Left hindlimb (tissue), 1 donor: ENCODE measurements at regions not wholly inside any gene's neighbourhood (a gene's known extent, or its start where the extent isn't known, plus 50 kb on each side); places are given as distances from the start of the nearest gene placed in this dataset.
"Not testable (repeated sequence)": the region's sequence is repeated elsewhere in the genome, so short reads cannot be mapped to it uniquely, and the experiment has no call there.

ENCODE experiments used
- DNase-seq: peaks from one replicate; pipeline ENCODE4 v3.0.0-alpha.2; 2018

GRCh38 chr5:84961193-84961592 is 576.5 kb upstream of the EDIL3 start:
- DNase-seq: no peak

GRCh38 chr5:84961903-84962302 is 577.2 kb upstream of the EDIL3 start:
- DNase-seq: no peak

DNA sequence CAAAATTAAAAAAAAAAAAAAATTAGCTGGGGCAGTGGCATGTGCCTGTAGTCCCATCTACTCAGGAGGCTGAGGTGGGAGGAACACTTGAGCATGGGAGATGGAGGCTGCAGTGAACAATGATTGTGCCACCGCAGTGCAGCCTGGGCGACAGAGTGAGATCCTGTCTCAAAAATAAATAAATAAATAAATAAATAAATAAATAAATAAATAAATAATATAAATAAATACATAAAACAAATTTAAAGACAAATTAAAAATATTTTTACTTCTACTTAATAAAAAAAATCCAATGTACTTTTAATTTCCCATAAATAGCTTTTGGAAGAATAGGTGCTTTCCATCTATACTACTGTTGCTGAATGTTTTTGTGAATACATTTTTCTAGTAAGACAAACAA is 598.4 kb upstream of the EDIL3 start:
- no peak for DNase-seq

GRCh38 chr5:84985148-84985547 is 600.5 kb upstream of the EDIL3 start:
- no peak for DNase-seq

DNA sequence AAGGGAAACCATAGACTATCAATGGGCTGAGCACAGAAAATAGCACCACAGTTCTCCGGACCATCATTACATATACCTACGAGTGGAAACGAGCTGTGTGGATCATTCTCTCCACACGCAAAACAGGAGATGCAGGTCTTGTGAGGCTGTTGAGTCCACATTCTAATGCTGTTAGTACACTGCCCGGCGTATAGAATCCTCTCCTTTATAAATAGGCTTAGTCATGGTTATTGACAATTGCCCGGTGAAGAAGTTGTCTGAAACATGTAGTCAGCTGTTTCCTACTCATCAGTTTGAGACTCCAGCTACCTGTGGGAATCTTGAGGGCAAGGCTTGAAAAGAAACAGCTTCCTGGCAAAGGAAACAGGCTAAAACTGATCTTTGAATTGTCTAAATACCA is 602.0 kb upstream of the EDIL3 start:
- DNase-seq: no peak

GRCh38 chr5:85000671-85001070 is 616.0 kb upstream of the EDIL3 start:
- no peak for DNase-seq

- not testable (repeated sequence) for DNase-seq
These were observed 617.3 kb upstream of the EDIL3 start for GRCh38 chr5:85002026-85002425.

DNA sequence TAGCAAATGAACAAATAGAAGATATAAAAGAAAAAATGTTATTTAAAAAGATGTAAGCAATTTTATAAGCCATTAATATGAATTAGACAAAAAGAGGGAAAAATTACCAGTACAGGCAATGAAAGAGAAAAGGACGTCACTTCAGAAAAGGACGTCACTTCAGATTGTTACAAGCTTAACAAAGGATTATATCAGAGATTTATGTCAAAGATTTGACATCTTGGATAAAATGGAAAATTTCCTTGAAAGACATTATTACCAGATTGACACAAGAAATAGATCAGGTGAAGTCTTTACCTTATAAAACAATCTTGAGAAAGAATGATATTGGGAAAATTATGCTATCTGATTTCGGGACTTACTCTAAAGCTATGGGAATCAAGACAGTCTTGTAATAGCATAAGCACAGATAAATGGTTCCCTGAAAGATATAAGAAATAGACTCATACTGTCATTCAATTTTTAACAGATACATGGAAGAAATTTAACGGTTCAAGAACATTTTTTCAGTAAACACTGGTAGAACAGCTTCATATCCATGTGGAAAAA is 625.4 kb upstream of the EDIL3 start:
- DNase-seq: no peak

GRCh38 chr5:85017261-85017660 is 632.6 kb upstream of the EDIL3 start:
- no peak for DNase-seq

- DNase-seq: no peak
These were observed 645.8 kb upstream of the EDIL3 start for GRCh38 chr5:85030316-85031084.

GRCh38 chr5:85049020-85049419 is 664.3 kb upstream of the EDIL3 start:
- no peak for DNase-seq

GRCh38 chr5:85052826-85053225 is 668.1 kb upstream of the EDIL3 start:
- no peak for DNase-seq

GRCh38 chr5:85069659-85070640 is 685.3 kb upstream of the EDIL3 start:
- DNase-seq: no peak

DNA sequence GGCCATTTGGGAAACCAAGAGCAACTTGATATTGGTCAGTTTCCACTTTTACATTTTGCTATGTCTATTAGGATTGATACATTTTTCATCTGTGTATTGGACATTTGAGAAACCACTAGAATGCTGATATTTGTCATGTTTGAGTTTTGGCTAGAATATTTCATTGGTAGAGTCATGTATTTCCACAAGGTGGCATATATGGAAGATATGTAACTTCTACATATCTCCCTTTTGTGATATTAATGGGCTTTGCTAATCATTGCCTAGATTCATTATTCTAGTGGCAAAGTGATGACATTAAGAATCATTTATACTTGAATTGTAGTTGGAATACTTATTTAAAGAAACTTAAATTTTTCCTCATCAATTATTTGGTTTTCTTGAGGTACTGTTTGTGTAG is 692.9 kb upstream of the EDIL3 start:
- DNase-seq: no peak

- DNase-seq: no peak
These were observed 711.7 kb upstream of the EDIL3 start for GRCh38 chr5:85096421-85096820.

GRCh38 chr5:85108471-85108870 is 723.8 kb upstream of the EDIL3 start:
- no peak for DNase-seq

DNA sequence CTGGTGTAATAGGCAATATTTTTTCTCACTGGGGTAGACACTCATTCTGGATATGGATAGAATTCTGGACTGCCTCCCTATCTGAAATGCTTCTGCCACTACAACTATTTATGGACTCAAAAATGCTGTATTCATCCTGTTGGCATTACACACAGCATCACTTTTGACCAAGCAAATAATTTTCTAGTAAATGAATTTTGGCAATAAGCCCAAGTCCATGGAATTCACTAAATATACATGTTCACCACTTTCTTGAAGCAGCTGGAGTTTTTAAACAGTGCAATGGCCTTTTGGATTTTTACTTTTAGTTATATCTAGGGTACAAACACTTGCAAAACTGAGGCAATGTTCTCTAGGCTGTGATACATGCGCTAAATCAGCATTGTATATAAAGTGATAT is 724.9 kb upstream of the EDIL3 start:
- DNase-seq: no peak

DNA sequence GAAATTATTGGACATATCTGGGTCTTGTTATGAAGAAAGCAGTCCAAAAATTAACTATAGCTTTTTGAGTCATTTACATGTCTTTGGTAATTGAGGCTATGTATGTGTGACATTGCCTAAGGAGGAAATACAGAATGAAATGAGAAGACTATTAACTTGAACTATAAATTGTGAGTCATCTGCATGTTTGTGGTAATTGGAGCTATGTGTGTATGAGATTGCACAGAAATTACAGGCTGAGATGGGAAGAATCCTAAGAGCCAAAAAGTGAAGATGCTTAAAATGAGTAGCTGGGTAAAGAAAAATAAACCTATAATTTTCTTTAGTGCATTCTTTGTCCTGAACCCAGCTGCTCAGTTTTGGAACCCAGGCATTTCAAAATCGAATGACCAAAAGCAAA is 747.6 kb upstream of the EDIL3 start:
- no peak for DNase-seq

GRCh38 chr5:85140471-85140870 is 755.8 kb upstream of the EDIL3 start:
- DNase-seq: no peak

DNA sequence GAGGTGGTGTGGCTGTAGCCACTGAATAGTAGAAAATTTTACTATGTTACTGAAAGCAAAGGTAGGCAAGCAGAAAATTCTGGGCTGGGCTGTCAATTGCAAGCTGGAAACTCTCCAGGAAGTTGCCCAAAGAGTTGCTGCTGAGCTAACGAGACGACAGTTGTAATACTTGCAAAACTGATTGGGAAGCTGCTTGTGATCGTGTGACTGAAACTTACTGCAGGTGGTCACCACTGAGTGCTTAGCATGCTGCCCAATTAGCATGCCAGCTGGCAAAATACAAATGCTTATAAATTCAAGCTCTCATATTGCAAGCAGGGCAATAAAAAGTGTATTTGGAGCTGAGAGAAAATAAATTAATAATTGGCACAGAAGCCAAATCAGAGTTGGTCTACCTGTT is 758.5 kb upstream of the EDIL3 start:
- no peak for DNase-seq

DNA sequence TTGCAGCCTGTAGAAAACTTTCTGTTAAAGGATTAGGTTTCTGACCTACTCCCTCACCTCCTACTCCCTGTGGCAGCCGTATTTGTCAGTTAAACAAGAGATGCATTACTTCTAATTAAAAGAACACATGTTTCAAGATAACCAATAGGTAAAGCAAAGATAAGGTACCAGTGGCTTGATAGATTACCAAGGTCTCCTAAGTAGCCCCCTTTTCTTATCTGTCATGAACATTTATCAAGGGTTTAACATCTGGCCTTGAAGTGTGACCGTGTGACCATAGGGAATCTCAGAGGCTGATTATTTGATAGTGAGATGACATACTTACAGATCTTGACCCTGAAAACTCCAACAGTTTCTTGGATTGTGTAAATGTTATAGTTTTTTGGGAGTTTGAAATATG is 764.0 kb upstream of the EDIL3 start:
- DNase-seq: no peak

GRCh38 chr5:85159395-85159794 is 774.7 kb upstream of the EDIL3 start:
- no peak for DNase-seq

DNA sequence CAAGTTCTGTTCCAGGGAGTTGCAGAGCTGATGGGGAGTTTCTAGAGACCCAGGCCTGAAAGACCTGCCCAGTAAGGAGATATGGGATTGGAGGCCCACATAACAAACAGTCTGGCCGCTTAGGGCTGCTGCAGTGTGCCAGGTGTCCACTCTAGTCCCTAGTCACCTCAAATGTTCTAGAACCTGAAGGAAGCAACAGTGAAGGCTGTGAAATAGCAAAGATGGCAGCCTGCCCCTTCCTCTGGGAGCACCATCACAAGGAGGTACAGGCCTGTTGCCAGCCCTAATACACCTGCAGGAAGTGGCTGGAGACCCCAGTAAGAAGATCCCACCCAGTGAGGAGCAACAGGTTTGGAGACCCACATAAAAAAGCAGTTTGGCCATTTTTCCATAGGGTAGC is 783.8 kb upstream of the EDIL3 start:
- no peak for DNase-seq

GRCh38 chr5:85170183-85170582 is 785.5 kb upstream of the EDIL3 start:
- no peak for DNase-seq
